ENCODE measurements at regions not wholly inside any gene's neighbourhood (a gene's known extent, or its start where the extent isn't known, plus 50 kb on each side); places are given as distances from the start of the nearest gene placed in this dataset.

GRCh38 chr6:98759459-98759858 is 74.9 kb upstream of the POU3F2 start:
- H3K27ac ChIP-seq = no peak overlapping the region
- H3K79me2 ChIP-seq (ENCODE audit: insufficient read depth, low read depth) = no peaks in the 10 kb centered on the region
- no peak overlapping the region for H2AFZ ChIP-seq (ENCODE audit: low read depth)
- H3K36me3 ChIP-seq (ENCODE audit: insufficient read depth) = no peaks in the 10 kb centered on the region
- H3K27me3 ChIP-seq (ENCODE audit: insufficient read depth, low read depth) = no peaks in the 10 kb centered on the region
- no peak overlapping the region for H3K4me3 ChIP-seq (IDR thresholded peaks at IDR 0.05; ENCODE audit: insufficient read depth, low read depth, low read length)
- H3K4me1 ChIP-seq (ENCODE audit: low read depth, poor library complexity, severe bottlenecking) = peaks cover 11% of the 10 kb centered on the region
- TF ChIP-seq, protein P1, sequence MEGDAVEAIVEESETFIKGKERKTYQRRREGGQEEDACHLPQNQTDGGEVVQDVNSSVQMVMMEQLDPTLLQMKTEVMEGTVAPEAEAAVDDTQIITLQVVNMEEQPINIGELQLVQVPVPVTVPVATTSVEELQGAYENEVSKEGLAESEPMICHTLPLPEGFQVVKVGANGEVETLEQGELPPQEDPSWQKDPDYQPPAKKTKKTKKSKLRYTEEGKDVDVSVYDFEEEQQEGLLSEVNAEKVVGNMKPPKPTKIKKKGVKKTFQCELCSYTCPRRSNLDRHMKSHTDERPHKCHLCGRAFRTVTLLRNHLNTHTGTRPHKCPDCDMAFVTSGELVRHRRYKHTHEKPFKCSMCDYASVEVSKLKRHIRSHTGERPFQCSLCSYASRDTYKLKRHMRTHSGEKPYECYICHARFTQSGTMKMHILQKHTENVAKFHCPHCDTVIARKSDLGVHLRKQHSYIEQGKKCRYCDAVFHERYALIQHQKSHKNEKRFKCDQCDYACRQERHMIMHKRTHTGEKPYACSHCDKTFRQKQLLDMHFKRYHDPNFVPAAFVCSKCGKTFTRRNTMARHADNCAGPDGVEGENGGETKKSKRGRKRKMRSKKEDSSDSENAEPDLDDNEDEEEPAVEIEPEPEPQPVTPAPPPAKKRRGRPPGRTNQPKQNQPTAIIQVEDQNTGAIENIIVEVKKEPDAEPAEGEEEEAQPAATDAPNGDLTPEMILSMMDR (conservative IDR thresholded peaks at IDR 0.05; ENCODE audit: low read depth, low read length) = 0 out of 2 replicates have a peak, but pooled peaks have one; percentile 13
- no peaks in the 10 kb centered on the region for H4K20me1 ChIP-seq (ENCODE audit: insufficient read depth)
- H3K4me2 ChIP-seq = no peak overlapping the region
- H3K9ac ChIP-seq = no peak overlapping the region

DNA sequence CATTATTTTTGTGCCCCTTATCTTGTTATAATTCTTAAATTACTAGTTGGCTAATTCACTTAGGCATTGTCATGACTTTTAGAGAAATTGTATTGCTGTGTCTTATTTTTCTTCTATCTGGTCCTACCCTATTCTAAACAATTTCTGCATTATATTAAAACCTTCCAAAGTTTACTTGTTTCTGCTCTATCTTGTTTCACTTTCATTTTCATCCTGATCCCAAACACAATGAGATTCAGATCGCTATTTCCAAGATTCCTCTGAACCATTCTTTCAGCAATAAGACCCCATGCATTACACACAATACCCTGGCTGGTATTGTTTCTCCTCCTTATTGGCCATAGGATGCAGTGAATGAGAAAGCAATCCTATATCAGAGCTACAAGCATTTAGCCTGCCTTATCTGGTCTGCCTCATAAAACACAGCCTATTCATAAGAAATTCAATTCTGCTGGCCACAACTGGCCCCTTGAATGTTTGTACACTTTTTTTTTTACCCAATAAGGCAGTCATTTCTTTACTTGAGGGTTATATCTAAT is 69.9 kb upstream of the POU3F2 start:
- Histone ChIP-seq H3K4me3 (IDR thresholded peaks at IDR 0.05; ENCODE audit: insufficient read depth, low read depth, low read length) (no peak overlapping the region), H3K9ac (no peak overlapping the region), H4K20me1 (ENCODE audit: insufficient read depth) (no peaks in the 10 kb centered on the region), H3K27me3 (ENCODE audit: insufficient read depth, low read depth) (no peaks in the 10 kb centered on the region), H3K27ac (no peak overlapping the region), H3K36me3 (ENCODE audit: insufficient read depth) (no peaks in the 10 kb centered on the region), H2AFZ (ENCODE audit: low read depth) (peak overlapping the region; percentile 14; the same call in 1 of the 2 replicates), H3K4me2 (peak overlapping the region; percentile 39; the same call in 1 of the 2 replicates), H3K79me2 (ENCODE audit: insufficient read depth, low read depth) (no peaks in the 10 kb centered on the region), H3K4me1 (ENCODE audit: low read depth, poor library complexity, severe bottlenecking) (peaks cover 5% of the 10 kb centered on the region)
- TF ChIP-seq, protein P1 (conservative IDR thresholded peaks at IDR 0.05; ENCODE audit: low read depth, low read length) = no peak

DNA sequence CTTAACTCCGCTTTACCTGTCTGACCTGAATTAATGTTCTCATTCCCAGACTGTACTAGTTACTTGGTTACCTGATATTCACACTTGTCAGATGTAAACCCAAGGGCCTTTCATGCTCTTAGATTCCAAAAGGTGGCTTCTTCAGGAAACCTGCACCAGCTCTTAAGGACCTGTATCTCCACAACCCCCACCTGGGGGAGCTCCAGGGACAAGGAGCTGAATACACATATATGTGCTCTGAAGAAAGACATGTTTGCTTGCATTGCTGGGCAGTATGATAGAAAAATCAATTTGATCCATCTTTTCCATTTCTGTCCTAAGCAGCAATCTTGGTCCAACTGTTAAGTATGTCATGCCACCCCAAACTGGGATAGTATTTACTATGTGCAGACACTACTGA is 64.8 kb upstream of the POU3F2 start:
- no peak overlapping the region for H3K4me2 ChIP-seq
- no peak overlapping the region for H3K9ac ChIP-seq
- H2AFZ ChIP-seq (ENCODE audit: low read depth) = no peak overlapping the region
- no peak overlapping the region for H3K4me3 ChIP-seq (IDR thresholded peaks at IDR 0.05; ENCODE audit: insufficient read depth, low read depth, low read length)
- no peaks in the 10 kb centered on the region for H3K79me2 ChIP-seq (ENCODE audit: insufficient read depth, low read depth)
- TF ChIP-seq, protein P1 (conservative IDR thresholded peaks at IDR 0.05; ENCODE audit: low read depth, low read length) = peak; percentile 41; the same call in 1 of the 2 replicates
- no peak overlapping the region for H3K27ac ChIP-seq
- H3K27me3 ChIP-seq (ENCODE audit: insufficient read depth, low read depth) = no peaks in the 10 kb centered on the region
- H3K36me3 ChIP-seq (ENCODE audit: insufficient read depth) = no peaks in the 10 kb centered on the region
- no peaks in the 10 kb centered on the region for H4K20me1 ChIP-seq (ENCODE audit: insufficient read depth)
- peaks cover 5% of the 10 kb centered on the region for H3K4me1 ChIP-seq (ENCODE audit: low read depth, poor library complexity, severe bottlenecking)

DNA sequence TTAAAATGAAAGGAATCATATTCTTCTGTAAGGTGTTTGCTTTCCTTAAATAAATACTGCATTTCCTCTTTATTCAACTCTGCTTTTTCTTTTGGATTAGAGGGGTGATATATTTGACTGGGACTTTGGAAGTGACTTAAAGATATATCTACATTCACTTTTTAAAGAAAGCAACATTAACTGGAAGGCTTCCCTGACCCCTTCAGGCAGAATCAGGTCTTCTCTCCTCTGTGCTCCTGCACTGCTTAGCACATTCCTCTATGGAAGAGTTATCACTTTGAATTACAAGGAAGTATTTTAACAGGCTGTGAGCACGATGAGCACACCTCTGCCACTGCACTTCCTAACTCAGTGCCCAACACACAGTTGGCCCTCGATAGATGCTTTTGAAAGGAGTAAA is 59.2 kb upstream of the POU3F2 start:
- no peak overlapping the region for H2AFZ ChIP-seq (ENCODE audit: low read depth)
- no peaks in the 10 kb centered on the region for H3K27me3 ChIP-seq (ENCODE audit: insufficient read depth, low read depth)
- H3K4me2 ChIP-seq = no peak overlapping the region
- no peak overlapping the region for H3K4me3 ChIP-seq (IDR thresholded peaks at IDR 0.05; ENCODE audit: insufficient read depth, low read depth, low read length)
- H3K9ac ChIP-seq = no peak overlapping the region
- H3K79me2 ChIP-seq (ENCODE audit: insufficient read depth, low read depth) = no peaks in the 10 kb centered on the region
- H3K27ac ChIP-seq = no peak overlapping the region
- H4K20me1 ChIP-seq (ENCODE audit: insufficient read depth) = no peaks in the 10 kb centered on the region
- peaks cover 49% of the 10 kb centered on the region for H3K4me1 ChIP-seq (ENCODE audit: low read depth, poor library complexity, severe bottlenecking)
- TF ChIP-seq, protein P1 (conservative IDR thresholded peaks at IDR 0.05; ENCODE audit: low read depth, low read length) = no peak
- no peaks in the 10 kb centered on the region for H3K36me3 ChIP-seq (ENCODE audit: insufficient read depth)

Measured in KMS-11 (cell line).